ENCODE measurements at regions not wholly inside any gene's neighbourhood (a gene's known extent, or its start where the extent isn't known, plus 50 kb on each side); places are given as distances from the start of the nearest gene placed in this dataset.
"Not testable (repeated sequence)": the region's sequence is repeated elsewhere in the genome, so short reads cannot be mapped to it uniquely, and the experiment has no call there.

- no peak for DNase-seq (ENCODE audit: low spot score)
Observed at GRCh38 chr11:134978388-134979088, 566.5 kb upstream of the B3GAT1 start.

- no peak for DNase-seq (ENCODE audit: low spot score)
Observed at GRCh38 chr11:134976551-134976950, 564.5 kb upstream of the B3GAT1 start.

GRCh38 chr11:134975866-134976376, 563.9 kb upstream of the B3GAT1 start:
- no peak for DNase-seq (ENCODE audit: low spot score)

DNA sequence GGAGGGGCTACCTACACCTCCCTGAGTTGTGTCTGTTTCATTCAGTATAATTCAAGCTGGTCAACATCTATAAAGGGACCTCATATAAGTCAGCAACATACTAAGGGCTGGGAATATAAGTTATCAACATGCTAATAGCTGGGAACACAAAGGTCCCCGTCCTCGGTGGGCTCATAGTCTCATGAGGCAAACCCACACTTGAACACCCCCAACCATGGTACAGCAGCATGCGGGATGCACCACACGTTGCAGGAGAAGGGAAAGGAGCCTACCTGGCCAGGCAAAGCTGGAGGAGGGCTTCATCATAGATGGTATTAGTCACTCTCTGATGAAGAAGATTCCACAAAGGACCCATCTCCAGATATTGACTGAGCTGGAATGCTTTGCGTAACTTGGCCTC, 561.8 kb upstream of the B3GAT1 start:
- no peak for DNase-seq (ENCODE audit: low spot score)

GRCh38 chr11:134971381-134971780, 559.3 kb upstream of the B3GAT1 start:
- DNase-seq (ENCODE audit: low spot score) = no peak

- no peak for DNase-seq (ENCODE audit: low spot score)
Observed at GRCh38 chr11:134967746-134968145, 555.7 kb upstream of the B3GAT1 start.

GRCh38 chr11:134961386-134961785, 549.3 kb upstream of the B3GAT1 start:
- not testable (repeated sequence) for DNase-seq (ENCODE audit: low spot score)

GRCh38 chr11:134958870-134959269, 546.8 kb upstream of the B3GAT1 start:
- DNase-seq (ENCODE audit: low spot score) = no peak

DNA sequence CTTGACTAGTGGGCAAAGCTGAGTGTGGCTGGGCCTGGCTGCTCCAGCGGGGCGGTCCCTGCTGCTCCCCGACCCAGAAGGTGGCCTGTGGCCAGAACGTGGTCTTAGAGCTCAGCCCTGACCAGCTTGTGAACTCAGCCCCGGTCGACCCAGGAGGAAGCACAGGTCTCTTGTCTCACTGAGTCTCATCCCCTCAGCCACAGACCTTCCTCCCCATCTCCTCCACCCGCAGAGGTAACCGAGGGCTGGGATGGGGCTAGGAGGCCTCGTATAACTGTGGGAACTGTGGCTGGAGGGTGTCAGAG, 546.2 kb upstream of the B3GAT1 start:
- no peak for DNase-seq (ENCODE audit: low spot score)

- DNase-seq (ENCODE audit: low spot score) = no peak
Observed at GRCh38 chr11:134957540-134958335, 545.7 kb upstream of the B3GAT1 start.

DNA sequence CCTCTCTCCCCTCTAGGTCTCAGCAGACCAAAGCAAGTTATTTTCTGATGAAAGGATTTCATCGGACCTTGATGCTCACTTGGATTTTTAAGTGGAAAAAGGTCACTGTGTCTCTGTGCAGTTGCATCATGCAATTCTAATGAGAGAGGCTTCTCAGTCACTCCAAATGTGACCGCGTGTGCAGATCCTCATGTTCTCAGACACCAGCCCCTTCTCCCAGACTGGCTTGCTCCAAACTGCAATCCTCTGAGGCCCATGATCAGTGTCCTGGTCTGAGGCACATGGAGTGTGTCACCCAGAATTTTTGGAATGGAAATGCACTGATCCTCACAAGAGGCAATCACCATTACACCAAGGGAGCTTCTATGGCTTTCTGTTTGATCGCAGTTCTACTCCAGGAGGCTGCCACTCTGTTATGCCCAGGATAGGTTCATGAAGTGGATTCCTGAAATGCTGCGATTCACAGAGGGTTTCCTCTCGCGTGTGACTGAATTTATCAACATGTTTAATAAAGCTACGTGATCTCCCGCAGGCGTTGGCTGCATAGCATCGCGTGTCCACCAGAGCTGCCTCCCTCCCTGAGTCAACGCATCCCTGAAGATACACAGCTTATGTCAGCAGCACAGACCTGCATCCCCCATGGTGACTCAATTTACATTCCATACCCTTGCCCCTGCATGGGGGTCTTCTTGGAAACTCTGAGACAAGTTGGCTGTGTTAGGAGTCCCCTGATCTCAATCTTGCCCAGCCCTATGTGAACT, 544.6 kb upstream of the B3GAT1 start:
- no peak for DNase-seq (ENCODE audit: low spot score)

DNA sequence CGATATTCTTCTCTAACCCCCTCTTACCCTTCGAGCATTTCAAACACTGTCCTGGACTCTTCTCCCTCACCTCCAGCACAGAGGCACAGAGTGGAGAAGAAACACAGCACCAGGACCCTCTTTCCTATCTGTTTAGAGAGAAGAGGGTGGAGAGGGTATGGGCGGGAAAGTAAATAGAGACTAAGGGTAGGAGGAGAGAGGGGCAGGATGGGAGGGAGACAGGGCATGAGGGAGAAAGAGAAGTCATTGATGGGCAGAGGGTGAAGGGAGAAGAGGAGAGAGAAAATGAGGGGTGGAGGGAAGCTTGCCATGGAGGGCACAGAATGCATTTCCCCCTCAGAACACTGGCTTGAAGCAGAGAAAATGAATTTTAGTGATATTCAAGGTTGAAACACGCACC, 543.9 kb upstream of the B3GAT1 start:
- DNase-seq (ENCODE audit: low spot score) = not testable (repeated sequence)

DNA sequence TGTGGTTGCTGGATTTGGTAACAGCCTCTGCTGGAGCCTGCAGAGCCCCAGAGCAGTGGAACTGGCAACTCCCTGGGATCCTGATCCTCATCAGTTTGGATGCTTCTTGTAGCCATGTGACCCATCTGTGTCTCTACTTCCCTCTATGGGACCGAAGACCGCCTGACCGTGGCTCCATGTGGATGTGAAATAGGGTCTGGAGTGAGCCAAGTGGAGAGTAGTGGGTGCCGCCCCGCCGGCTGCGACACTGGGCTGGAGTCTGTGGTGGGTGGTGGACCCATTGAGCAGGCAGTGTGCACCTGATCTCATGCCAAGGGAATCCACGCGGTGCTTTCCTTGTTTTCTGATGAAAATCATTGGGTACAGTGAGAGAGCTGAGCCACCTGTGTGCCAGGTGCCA, 543.2 kb upstream of the B3GAT1 start:
- no peak for DNase-seq (ENCODE audit: low spot score)

DNA sequence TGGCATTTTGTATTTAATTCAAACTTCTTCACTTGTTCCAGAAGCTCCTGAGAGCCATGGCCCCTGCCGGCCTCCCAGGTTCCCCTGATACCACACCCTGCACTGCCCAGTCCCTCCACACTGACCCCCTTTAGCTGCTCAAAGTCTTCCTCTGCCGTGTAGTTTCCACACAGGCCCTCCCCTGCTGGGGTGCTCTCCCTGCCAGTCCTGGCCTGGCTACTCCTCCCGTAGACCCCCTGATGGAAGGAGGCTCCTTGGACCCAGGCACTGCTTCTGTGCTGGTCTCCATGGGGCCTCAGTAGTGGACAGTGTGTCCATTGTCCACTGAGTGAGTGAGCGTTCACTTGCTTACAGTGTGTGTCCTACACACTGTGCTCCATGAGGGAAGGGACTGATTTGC, 542.4 kb upstream of the B3GAT1 start:
- not testable (repeated sequence) for DNase-seq (ENCODE audit: low spot score)

DNA sequence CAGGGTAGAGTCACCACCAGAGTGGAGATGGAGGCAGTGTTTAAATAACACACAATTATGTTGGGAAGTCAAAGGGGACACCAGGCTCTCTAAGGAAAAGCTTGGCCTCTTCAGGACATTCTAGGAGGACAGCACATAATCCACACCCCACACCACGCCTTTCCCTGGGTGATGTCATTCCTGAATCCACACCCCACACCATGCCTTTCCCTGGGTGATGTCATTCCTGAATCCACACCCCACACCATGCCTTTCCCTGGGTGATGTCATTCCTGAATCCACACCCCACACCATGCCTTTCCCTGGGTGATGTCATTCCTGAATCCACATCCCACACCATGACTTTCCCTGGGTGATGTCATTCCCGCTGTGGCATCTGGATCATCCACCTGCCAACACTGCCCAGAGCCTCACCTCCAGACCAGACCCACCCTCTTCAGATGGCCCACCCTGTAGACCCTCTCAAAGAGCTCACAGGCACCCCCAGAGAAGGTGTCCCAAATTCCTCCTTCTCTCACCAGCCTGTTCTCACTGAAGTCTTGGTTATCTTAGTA, 541.5 kb upstream of the B3GAT1 start:
- DNase-seq (ENCODE audit: low spot score) = not testable (repeated sequence)

DNA sequence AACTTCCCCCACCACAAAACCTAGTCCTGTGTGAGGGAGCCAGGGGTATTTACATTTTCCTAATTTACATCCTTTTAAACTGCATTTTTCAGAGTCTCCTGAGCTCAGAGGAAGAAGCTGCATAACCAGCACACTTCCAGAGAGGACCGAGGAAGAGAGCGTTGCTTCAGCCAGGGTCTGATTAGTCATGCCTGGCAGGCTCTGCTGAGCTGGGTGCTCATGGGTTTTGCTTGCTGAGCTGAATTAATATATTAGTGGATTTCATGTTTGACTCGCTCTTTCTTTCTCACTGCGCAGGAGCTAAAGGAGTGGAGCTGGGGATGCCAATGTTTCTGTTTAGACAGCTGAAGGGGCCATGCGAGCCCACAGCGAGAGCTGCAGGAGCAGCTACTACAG, 539.3 kb upstream of the B3GAT1 start:
- peak; percentile 85 for DNase-seq (ENCODE audit: low spot score)

DNA sequence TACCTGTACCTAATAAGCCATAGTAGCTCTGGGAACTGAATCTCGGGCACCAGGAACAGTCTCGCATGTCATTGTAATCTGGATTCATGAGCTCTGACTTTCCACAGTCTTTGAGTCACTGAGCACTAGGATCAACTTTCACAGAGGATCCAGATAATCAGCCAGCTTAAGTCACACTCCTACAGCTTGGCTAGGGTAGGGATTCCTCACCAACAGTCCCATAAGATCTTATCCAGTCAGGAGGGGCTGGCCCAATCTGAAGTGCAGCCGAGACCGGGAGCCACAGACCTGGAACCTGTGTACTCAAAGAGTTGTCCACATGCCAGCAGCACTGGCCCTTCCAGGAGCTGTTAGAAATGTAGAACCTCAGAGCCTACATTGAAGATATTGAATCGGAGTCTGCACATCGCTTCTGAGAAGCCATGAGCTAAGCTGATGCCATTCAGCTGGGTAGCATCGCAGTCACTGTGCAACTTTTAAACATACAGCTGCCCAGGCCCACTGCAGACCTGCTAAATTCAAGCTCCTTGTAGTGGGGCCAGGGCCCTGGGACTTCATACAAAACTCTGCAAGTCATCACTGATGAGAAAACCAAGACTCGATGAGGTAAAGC, 538.8 kb upstream of the B3GAT1 start:
- DNase-seq (ENCODE audit: low spot score) = peak; percentile 35

DNA sequence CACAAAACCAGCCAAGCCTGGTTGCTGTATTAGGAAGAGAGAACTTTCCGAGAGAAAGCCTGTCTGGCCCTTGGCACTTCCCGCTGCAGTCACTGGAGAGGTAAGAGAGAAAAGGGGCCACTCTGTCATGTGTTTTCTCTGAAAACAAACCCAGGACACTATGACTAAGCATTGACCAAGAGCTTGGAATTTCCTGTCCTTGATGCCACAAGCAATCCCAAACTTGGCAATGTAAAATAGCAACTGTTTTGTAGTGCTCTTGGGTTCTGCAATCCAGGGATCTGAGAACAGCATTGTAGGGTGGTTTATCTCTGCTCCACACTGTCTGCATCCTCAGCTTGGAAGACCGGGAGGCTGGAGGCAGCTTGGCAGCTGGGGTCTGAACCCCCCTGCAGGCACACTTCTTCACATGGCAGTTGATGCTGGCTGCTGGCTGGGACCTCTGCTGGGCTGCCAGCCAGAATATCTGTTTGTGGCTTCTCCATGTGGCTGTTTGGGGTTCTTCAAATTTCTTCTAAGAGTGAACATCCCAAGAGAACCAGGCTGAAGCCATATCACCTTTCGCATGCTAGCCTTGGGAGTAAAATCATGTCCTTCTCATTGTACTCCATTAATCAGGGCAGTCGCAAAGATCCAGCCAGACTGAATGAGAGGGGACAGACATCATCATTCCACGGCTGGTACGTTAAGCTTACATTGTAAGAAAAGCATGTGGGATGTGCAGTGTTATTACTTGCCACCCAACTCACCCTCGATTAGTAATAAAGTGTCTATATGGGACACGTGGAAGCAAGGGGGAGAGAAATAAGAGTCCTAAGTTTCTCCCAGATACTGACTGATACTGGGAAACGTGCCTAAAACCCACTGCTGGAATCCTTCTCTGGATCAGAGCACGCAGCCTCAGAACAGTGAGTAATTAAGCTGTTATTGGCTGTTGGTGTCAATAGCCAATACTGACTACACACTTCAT, 537.4 kb upstream of the B3GAT1 start:
- DNase-seq (ENCODE audit: low spot score) = peak; percentile 83

DNA sequence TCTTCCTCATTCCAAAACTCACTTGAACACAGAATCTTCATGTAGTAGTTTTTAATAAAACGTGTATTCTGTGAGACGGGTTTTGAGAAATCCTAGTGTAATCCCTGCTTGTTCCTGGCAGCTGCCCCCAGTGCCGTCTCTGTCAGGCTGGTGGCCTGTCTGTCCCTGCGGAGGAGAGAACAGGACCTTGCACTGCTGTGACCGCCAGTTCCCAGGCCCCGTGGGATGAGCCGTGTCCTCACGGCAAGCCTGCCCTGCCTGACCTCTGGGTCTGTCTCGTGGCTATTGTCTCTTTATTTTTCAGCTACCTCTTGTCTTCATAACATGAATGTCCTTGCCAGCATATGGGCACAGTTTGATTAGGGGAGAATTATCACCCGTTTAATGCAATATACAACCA, 535.5 kb upstream of the B3GAT1 start:
- DNase-seq (ENCODE audit: low spot score) = no peak

DNA sequence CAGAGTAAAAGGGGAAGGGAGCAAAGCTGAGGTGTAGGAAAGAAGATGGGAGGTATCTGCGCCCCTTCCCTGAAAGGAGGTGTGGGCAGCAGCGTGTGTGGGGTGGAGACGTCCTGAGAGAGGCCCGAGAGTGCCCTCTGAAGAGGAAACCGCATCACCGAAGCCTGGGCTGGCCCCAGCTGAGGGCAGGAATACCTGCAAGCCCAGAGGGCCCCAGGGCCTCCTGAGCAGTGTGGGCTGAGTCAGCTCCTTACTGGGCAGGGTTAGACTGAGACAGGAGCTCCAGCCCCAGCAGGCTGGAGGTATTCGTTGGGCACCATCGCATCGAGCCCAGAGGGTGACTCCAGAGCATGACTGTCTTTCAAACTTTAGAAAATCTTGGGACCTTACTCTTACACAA, 534.0 kb upstream of the B3GAT1 start:
- no peak for DNase-seq (ENCODE audit: low spot score)

GRCh38 chr11:134944986-134945385, 532.9 kb upstream of the B3GAT1 start:
- DNase-seq (ENCODE audit: low spot score) = no peak
